ENCODE measurements at regions not wholly inside any gene's neighbourhood (a gene's known extent, or its start where the extent isn't known, plus 50 kb on each side); places are given as distances from the start of the nearest gene placed in this dataset.

GRCh38 chr2:176818076-176818475 is 394.5 kb upstream of the HNRNPA3 start:
- TF ChIP-seq ATF3 (CRISPR knock-in tag; conservative IDR thresholded peaks at IDR 0.05) (no peak), ELF4 (CRISPR knock-in tag; IDR thresholded peaks at IDR 0.05; ENCODE audit: low read depth) (no peak), MYBL2 (CRISPR knock-in tag; IDR thresholded peaks at IDR 0.05) (no peak), NFYB (CRISPR knock-in tag; conservative IDR thresholded peaks at IDR 0.05; ENCODE audit: low read depth) (no peak), IRF2 (CRISPR knock-in tag; IDR thresholded peaks at IDR 0.05; ENCODE audit: borderline replicate concordance, low read depth) (no peak), SP1 (CRISPR knock-in tag; conservative IDR thresholded peaks at IDR 0.05) (no peak), CTCF (IDR thresholded peaks at IDR 0.05) (no peak), IRF1 (CRISPR knock-in tag; IDR thresholded peaks at IDR 0.05) (no peak), USF1 (CRISPR knock-in tag; IDR thresholded peaks at IDR 0.05) (no peak), RELA (CRISPR knock-in tag; IDR thresholded peaks at IDR 0.05; ENCODE audit: borderline replicate concordance) (no peak)

All from WTC11 (cell line).